PFSK-1 (cell line): ENCODE measurements at regions not wholly inside any gene's neighbourhood (a gene's known extent, or its start where the extent isn't known, plus 50 kb on each side); places are given as distances from the start of the nearest gene placed in this dataset.

Experiments used
- POLR2AphosphoS5 ChIP-seq: IDR thresholded peaks from 2 replicates; pipeline ENCODE4 v1.6.1; 2012; ENCODE audit warnings: low read depth, mild to moderate bottlenecking, control low read depth, low read length, moderate library complexity
- TAF1 ChIP-seq: IDR thresholded peaks from 2 replicates; pipeline ENCODE4 v1.6.1; 2012; ENCODE audit warnings: low read length, control low read depth, borderline replicate concordance; ENCODE audit not compliant: insufficient read depth

DNA sequence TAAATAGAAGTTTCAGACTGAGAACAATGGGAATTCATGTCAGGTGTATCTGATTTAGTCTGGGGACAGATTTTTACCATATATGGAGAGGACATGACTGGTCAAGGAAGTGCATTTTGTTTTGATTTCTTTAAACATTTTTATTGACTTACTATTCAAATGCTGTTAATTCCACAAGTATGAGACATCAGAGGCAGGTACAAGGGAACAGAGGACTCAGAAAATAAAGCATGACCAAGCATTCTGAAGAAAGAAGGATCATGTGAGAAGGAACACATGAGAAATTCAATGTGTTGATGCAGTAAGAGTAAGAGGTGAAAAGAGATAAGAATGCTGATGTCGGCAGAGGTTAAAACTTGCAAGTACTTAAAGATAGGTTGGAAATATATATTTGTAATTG lies 1452.6 kb downstream of the PCDH7 start:
- TF ChIP-seq POLR2AphosphoS5 (no peak), TAF1 (no peak)
